ENCODE measurements at regions not wholly inside any gene's neighbourhood (a gene's known extent, or its start where the extent isn't known, plus 50 kb on each side); places are given as distances from the start of the nearest gene placed in this dataset.

DNA sequence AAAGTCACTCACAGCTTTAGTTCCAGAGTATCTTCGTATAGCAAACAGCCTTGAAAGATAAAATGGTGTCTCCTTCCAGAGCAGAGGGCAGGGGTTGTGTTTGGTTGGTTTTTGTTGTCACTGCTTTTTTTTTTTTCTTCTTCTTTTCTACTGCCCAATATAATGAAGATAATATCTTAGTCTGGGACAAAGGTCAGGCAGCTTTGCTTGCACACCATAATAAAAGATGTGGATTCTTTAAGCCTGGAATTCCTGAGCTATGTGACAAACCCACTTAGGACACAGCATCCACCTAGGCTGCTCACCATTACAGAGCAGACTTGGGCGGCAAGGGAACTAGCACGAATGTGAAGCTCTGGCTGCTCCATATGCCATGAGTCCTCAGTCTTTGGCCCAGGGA, 165.6 kb upstream of the MIR17HG start:
- TF ChIP-seq, protein P1, sequence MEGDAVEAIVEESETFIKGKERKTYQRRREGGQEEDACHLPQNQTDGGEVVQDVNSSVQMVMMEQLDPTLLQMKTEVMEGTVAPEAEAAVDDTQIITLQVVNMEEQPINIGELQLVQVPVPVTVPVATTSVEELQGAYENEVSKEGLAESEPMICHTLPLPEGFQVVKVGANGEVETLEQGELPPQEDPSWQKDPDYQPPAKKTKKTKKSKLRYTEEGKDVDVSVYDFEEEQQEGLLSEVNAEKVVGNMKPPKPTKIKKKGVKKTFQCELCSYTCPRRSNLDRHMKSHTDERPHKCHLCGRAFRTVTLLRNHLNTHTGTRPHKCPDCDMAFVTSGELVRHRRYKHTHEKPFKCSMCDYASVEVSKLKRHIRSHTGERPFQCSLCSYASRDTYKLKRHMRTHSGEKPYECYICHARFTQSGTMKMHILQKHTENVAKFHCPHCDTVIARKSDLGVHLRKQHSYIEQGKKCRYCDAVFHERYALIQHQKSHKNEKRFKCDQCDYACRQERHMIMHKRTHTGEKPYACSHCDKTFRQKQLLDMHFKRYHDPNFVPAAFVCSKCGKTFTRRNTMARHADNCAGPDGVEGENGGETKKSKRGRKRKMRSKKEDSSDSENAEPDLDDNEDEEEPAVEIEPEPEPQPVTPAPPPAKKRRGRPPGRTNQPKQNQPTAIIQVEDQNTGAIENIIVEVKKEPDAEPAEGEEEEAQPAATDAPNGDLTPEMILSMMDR (IDR thresholded peaks at IDR 0.05; ENCODE audit: low read depth, low read length), result no peak
- TF ChIP-seq EZH2phosphoT487 (IDR thresholded peaks at IDR 0.05; ENCODE audit: low read depth), result no peak

Data from OCI-LY3 (cell line).